ACHN (cell line): ENCODE measurements at regions not wholly inside any gene's neighbourhood (a gene's known extent, or its start where the extent isn't known, plus 50 kb on each side); places are given as distances from the start of the nearest gene placed in this dataset.

Experiments used
- DNase-seq: peaks from one replicate; pipeline ENCODE4 v3.0.0-alpha.2; 2015
- in situ Hi-C: cut with HindIII; loops from 2 replicates; pipeline ENCODE4 v1.10.0; 2017; ENCODE audit warnings: low sequenced_read_pairs, low pct_ligation_motif_present, low pct_unique_long_range_greater_than_20kb

DNA sequence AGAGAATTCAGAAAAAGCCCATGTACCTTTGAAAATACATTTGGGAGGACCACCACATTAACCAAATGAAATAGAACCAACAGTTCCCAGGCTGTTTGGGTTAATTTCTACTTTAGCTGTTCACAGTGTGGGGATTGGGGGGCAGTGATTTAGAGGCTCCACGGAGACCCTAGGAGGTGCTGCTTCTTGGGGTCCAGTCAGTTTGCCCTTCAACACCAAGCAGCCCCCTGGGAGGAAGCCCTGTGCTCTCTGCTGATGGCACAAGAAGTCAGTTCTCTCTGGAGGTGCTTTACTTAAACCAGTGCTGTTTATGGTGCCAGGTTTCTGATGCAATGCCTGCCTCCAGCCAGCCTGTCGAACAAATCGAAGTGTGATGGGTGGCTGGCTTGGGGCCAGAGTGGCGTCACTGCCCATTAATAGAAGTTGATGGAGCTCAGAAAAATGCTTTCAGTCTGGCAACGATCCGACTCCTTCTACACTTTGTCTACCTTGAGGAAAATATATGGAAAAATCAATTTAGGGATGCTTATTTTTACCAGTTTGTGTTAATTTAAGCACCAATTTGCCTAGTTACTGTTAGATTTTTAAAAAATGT is 134.0 kb downstream of the SNX18 start:
- DNase-seq = no peak

DNA sequence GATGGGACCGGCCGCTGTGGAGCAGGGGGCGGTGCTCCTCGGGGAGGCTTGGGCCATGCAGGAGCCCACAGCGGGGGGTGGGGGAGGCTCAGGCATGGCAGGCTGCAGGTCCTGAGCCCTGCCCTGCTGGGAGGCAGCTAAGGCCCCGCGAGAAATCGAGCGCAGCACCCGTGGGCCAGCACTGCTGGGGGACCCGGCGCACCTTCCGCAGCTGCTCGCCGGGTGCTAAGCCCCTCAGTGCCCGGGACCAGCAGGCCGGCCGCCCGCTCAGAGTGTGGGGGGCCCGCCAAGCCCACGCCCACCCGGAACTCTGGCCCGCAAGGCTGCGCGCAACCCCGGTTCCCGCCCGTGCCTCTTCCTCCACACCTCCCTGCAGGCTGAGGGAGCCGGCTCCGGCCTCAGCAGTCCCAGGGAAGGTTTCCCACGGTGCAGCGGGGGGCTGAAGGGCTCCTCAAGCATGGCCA is 131.5 kb downstream of the SNX18 start:
- in situ Hi-C loops = no loop called here
- no peak for DNase-seq

More for the DNA sequence above, 134.0 kb downstream of the SNX18 start:
- in situ Hi-C loops = no loop called here

DNA sequence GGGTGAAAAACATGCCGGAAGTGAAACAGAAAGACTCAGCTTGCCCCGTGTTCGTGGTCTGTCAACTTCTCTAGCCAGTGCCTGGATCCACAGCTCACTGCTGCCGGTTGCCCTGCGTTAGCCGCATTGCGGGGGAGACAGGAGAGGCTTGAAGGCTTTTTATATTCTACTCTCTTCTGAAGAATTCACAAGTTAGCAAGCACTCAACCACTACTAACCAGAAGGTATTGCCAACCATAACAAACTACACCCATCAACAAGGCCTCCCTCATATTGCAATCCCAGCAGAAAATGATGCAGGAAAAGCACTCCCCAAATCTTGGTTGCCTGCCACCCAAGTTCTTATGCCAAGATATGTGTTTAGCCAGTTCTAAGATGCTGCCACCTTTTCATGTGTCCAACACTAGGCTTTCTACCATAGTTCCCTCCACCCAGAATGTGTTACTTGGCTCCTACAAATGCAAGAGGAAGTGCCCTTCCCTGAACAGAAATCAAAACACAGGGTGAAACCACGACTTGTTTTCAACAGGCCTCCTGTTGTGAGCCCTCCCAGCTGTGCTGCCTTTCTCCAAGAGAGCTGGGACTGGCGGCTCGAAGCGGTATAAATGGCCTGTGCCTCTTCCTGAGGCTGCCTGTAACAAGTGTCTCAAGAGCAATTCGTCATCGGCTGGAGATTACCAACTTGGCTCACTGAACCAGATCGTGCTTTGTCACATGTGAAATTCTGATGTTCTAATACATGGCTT is 129.0 kb downstream of the SNX18 start:
- in situ Hi-C loops = no loop called here
- DNase-seq = no peak

DNA sequence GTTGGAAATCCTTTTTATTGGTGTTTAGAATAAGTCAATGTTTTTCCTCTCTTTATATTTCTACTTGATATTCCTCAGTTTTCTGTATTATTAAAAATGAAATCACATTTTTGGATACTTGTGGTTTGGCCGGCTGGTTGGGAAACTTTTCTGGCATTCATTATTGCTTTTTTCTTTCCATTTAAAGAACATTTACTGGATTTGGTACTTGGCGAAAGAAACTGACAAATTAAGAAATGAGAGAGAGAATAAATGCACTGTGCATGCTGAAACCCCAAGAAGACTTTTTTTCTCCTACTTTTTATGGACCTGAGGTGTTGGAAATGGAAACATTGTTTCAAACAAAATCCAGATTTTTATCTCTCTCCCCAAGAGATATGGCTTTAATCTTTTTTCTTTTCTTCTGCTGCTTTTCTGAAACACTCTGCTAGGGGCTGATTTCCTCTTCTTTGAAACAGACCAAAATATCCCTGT is 128.4 kb downstream of the SNX18 start:
- in situ Hi-C loops = no loop called here

DNA sequence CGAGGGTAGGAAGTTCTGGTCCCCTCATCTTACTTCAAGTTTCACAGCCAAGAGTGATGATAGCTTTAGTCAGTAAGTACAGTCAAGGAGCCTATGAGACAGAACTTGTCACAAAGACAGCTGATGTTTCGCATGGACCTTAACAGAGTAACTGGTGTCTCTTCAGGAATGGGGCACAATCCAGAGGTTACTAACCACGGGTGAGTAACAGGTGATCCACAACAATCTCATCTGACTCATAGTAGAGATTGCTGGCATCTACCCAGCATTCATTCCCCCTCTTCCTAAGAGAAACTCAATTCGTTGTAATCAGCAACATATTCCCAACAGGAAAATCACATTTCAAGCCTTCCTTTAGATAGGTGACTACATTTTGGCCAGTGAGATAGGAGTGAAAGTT is 126.7 kb downstream of the SNX18 start:
- peak; percentile 23 for DNase-seq
- in situ Hi-C loops = no loop called here

More for the DNA sequence above, 128.4 kb downstream of the SNX18 start:
- no peak for DNase-seq

DNA sequence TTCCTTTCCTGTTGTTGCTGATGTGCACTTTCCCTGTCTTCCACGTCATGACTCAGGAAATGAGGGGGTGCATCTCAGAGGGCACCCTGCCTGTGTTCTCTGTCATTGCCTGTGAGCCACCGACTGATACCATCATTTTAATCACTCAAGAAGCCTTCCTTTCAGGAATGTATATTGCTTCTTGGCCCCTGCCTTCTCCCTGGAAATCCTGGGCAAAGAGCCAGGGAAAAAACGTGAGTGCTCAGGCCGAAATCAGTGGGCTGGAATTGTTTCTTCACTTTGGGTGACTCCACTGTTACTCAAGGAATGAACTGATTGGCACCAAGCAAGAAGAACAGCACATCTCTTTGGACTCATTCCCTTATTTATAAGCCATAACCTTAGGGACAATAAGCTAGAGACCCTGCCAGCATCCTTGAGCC is 126.1 kb downstream of the SNX18 start:
- in situ Hi-C loops = no loop called here
- DNase-seq = peak; percentile 48

DNA sequence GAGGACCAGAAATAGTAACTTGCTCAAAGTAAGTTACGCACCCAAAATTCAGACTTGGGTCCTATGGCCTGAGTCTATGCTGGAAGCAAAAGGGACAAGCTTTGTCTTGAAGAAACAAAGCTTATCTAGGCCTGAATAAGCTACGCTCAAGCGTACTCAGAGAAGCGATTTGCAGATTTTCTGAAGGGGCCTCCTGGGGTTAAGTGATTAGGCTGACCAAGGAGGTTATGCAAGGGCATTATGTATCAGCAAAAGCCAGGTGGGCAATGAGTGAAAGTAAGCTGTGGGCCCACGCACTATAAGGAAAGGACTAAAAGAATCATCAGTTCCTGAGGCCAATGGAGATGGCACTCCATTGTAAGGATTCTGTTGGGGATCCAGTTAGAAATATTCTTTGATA is 122.1 kb downstream of the SNX18 start:
- in situ Hi-C loops = no loop called here
- DNase-seq = no peak

DNA sequence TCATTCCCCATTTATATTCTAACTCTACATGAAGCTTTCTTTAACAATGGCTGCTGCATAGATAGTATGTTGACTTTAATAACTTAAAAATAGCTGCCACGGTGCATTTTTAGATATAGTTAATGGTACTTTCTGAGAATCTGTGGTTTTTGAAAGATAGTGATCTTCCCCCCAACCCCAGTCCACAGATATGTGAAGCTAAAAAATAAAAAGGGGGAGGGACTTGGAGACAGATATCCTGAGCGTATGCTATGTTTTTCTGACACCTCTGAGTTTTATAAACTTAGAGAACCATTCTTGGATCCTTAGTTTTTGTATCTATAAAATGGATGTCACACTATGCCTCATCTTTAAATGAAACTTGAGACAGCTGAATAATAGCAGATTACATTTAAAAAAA is 120.5 kb downstream of the SNX18 start:
- DNase-seq = no peak
- in situ Hi-C loops = no loop called here

DNA sequence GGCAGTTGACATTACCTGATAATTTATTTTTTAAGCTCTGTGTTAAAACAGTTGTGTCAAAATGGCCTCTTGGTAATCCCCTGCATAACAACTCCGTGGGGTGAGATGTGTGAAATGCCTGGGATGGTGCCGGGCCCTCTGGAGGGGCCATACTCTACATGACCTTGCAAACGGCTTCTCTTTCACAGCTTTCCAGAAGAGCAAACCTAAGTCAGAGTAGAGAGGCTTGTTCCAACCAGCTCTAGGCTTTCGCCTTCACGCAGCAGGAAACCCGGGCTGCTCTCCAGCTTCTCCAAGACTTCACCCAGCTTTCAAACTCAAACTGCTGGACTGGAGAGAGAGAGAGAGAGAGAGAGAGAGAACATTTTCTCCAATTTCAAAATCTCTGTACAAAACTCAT is 120.1 kb downstream of the SNX18 start:
- in situ Hi-C loops = no loop called here
- DNase-seq = no peak

DNA sequence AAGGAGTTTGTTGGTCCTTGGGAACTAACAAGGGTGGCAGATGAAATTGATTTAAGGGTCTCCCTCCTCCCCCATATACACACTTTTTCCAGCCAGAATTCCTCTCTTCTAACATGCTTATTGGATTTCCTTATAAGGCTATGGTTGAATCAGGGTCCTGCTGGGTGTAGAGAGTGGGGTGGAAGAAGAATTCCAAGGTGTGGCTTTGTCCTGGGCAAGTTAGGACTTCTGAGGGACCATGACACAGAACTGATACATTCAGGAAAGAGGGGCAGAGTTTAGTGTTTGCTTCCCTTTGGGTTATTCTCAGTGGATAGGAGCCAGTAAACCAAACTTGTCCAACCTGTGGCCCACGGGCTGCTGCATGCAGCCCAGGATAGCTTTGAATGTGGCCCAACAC is 116.5 kb downstream of the SNX18 start:
- no peak for DNase-seq
- in situ Hi-C loops = no loop called here

DNA sequence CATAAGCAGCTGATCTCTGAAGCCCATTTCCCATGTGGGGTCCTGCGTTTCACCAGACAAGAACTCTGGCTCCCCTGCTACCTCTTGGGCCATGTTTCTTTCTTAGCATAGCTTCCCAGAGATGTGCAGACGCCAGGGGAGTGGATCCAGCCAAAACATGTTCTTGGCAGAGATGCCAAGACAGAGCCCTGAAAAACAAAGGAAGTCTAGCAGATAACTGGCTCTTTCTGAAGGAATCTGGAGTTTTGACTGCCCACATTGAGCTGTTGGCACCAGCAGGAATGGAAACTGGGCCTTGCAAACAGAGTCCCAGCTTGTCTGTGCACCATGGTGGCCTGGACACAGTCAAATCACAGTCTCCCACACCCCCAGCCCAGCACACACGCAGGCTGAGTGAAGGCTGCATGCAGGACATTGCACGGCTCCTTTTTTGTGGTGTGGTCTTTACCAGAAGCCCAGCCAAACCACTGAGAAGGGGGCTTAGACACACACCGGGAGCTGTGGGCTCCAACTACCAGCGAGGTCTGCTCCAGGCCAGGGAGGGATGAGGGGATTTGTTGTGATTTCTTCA is 114.7 kb downstream of the SNX18 start:
- no peak for DNase-seq
- in situ Hi-C loops = no loop called here

DNA sequence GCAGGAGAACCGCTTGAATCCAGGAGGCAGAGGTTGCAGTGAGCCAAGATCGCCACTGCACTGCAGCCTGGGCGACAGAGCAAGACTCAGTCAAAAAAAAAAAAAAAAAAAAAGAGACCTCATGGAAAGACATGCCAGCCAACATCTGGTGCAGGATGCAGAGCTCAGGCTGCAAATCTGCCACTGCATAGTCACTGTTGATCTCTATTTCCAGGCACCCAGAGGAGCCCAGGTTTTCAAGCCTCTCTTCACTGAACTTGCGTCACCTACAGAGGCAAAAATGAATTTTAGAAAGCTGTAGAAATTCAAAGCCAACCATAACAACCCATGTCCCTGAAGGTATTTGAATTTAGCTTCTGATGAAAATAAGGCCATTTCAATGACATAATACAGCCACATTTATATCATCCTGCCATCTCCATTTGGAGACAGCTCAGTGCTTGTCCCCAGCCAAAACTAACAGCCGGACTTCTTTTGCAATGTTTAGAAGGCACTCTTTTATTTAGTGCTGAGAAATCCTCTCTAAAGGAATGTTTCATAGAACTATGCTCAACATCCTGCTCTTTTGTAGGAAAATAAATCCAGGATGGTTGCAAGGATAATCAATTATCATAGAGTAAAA is 113.3 kb downstream of the SNX18 start:
- in situ Hi-C loops = no loop called here
- no peak for DNase-seq

DNA sequence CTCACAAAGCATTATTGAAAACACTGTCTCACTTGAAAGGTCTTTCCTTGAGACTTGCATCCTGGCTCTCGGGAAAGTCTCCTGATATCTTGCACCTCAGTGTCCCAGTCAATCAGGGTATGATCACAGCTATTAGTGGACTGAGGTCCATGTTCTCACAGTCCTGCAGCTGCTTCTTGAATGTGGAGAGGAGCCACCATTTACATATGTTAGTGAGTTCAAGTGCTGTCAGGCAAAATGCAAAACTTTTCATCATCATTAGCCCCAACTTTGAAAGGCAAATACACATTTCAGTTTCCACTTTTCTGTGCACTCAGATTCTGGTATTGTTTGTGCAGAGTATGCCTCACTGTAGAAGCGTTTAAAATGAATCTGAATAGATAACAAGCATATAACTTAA is 111.6 kb downstream of the SNX18 start:
- in situ Hi-C loops = no loop called here

DNA sequence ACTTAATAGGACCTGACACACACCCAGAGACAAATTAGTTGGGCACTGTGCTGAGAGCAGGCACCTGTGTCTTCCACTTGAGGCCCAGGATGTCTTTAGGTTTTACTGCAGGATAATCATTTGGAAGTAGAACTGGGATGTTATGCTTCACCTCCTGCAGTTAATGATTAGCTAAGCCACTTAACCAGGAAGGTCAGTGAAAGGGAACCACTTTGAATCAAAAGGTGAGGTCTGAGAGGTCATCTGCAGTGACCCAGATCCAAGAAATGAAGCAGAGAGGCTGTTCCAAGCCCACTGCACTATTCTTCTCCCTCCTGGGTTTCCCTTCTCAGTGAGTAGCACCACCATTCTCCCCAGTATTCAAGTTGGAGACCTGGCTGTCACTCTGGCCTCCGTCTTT is 110.5 kb downstream of the SNX18 start:
- peak; percentile 41 for DNase-seq
- in situ Hi-C loops = no loop called here

More for the DNA sequence above, 111.6 kb downstream of the SNX18 start:
- DNase-seq = no peak

DNA sequence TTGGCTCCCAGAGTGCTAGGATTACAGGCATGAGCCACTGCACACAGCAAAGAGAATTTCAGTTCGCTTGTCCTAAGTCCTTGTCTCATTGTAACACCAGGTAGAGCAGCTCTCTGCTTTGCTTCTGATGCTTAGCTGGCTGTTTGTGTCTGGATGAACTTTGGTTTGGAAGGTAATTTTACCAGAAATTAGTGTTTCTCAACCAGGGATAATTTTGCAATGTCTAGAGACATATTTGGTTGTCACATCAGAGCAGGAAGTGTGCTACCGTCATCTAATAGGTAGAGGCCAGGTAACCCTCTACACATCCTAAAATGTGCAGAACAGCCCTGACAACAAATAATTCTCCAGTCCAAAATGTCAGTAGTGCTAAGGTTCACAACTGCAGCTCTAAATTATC is 108.8 kb downstream of the SNX18 start:
- in situ Hi-C loops = no loop called here

DNA sequence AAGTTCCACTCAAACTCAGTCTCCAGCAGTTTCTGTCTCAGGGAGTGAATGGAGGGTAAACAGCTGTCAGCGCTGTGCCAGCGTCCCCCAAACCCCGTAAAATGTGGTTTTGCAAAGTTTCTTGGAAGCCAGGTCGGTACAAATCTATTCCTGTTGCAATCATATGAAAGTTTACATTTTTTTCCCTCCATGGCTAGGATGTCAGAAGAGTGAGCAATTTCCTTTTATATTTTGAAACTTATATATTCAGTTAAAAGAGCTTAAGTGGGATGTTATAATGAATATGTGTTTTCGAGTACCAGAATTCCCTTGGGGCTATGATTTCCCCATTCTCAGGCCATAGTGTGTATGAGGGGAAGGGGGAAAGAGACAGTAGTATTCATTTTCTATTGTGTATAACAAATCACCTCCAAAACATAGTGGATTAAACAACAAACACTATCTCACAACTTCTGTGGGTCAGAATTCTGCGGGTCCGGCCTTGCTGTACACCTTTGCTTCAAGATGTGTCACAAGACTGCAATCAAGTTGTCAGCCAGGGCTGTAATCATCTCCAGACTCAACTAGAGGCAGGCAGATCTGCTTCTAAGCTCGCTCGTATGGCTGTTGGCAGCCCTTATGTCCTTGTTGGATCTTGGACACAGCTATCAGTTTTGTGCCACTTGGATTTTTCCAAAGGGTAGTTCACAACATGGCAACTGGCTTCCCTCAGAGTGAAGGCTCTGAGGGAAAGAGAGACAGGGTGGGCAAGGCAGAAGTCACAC is 107.4 kb downstream of the SNX18 start:
- in situ Hi-C loops = no loop called here
- no peak for DNase-seq

More for the DNA sequence above, 108.8 kb downstream of the SNX18 start:
- DNase-seq = no peak

DNA sequence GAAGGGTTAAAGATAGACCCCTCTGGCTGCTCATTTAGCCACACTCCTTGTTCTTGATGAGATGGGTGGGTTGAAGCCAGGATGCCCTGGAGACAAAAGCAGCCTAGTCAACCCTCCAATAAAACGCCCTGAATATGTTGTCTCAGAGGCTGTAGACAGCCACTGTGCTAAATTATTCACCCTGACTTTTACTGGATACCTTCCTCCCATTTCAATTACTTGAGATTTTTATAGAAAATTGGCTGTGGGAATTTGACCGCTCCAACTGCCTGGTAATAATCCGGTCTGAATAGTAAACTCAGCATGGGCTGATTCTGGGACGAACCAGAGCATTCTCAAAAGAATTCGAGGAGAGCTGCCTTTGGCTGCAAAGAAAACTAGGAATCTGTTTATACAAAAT is 104.2 kb downstream of the SNX18 start:
- DNase-seq = no peak
- in situ Hi-C loops = no loop called here

DNA sequence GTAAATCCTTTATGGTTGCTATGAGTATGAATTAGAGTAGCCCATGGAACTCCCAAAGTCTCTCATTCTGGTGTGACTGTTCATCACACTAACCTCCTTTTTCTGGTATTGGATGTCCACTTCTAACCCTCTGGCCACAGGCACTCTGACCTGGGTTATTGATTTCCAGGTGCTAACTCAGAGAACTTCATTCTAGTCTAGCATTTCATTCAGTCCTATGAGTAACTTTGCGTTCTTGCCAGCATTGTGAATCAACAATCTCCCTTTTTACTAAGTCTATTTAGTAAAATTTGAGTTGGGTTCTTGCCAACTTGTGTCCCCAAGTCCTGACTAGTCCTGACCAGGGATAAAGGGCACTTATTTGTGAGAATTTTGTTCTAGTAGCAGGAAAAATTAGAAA is 103.5 kb downstream of the SNX18 start:
- no peak for DNase-seq
- in situ Hi-C loops = no loop called here
